NCI-H82 treated with DMSO at 0.1 percent for 48 hours (cell line): ENCODE measurements at regions not wholly inside any gene's neighbourhood (a gene's known extent, or its start where the extent isn't known, plus 50 kb on each side); places are given as distances from the start of the nearest gene placed in this dataset.

ENCODE experiments used
- DNase-seq: peaks from one replicate; lab custom pipeline; 2025; ENCODE audit not compliant: unreplicated experiment; lab: John Stamatoyannopoulos, UW

GRCh38 chr10:94043431-94043990 is 49.8 kb downstream of the PLCE1 start:
- no peak for DNase-seq

- DNase-seq, result no peak
These were observed 52.4 kb downstream of the PLCE1 start for GRCh38 chr10:94046098-94046497.

- no peak for DNase-seq
These were observed 53.6 kb downstream of the PLCE1 start for GRCh38 chr10:94047293-94047692.

- no peak for DNase-seq
These were observed 56.2 kb downstream of the PLCE1 start for GRCh38 chr10:94049911-94050310.

- no peak for DNase-seq
These were observed 58.5 kb downstream of the PLCE1 start for GRCh38 chr10:94052281-94052680.

GRCh38 chr10:94052866-94053791 is 59.4 kb downstream of the PLCE1 start:
- no peak for DNase-seq

- no peak for DNase-seq
These were observed 65.6 kb downstream of the PLCE1 start for GRCh38 chr10:94059178-94059883.

GRCh38 chr10:94061026-94061425 is 67.3 kb downstream of the PLCE1 start:
- DNase-seq, result no peak

- DNase-seq, result no peak
These were observed 68.9 kb downstream of the PLCE1 start for GRCh38 chr10:94062611-94063010.

- DNase-seq, result no peak
These were observed 71.6 kb downstream of the PLCE1 start for GRCh38 chr10:94065362-94065761.

GRCh38 chr10:94065787-94066186 is 72.1 kb downstream of the PLCE1 start:
- no peak for DNase-seq

GRCh38 chr10:94066411-94066810 is 72.7 kb downstream of the PLCE1 start:
- no peak for DNase-seq

- no peak for DNase-seq
These were observed 76.2 kb downstream of the PLCE1 start for GRCh38 chr10:94069884-94070283.

- DNase-seq, result no peak
These were observed 80.7 kb downstream of the PLCE1 start for GRCh38 chr10:94074462-94074861.

- no peak for DNase-seq
These were observed 81.8 kb downstream of the PLCE1 start for GRCh38 chr10:94075506-94075905.

GRCh38 chr10:94076325-94076841 is 82.7 kb downstream of the PLCE1 start:
- DNase-seq, result no peak

- no peak for DNase-seq
These were observed 83.3 kb downstream of the PLCE1 start for GRCh38 chr10:94077042-94077441.

GRCh38 chr10:94080108-94080507 is 86.4 kb downstream of the PLCE1 start:
- DNase-seq, result no peak

- DNase-seq, result no peak
These were observed 90.0 kb downstream of the PLCE1 start for GRCh38 chr10:94083662-94084265.

GRCh38 chr10:94084344-94084743 is 90.6 kb downstream of the PLCE1 start:
- DNase-seq, result no peak

GRCh38 chr10:94085288-94085687 is 91.6 kb downstream of the PLCE1 start:
- DNase-seq, result no peak
